Tibial nerve (tissue), 4 donors: ENCODE measurements at regions not wholly inside any gene's neighbourhood (a gene's known extent, or its start where the extent isn't known, plus 50 kb on each side); places are given as distances from the start of the nearest gene placed in this dataset.
"Not testable (repeated sequence)": the region's sequence is repeated elsewhere in the genome, so short reads cannot be mapped to it uniquely, and the experiment has no call there.

Experiments
- DNase-seq, 2 donors: peaks; one replicate each; pipeline ENCODE4 v3.0.0-alpha.2; 2019; ENCODE audit warnings: low spot score in 2 of 2
- H3K27ac ChIP-seq, 4 donors: fragments of 200-600 bp; sonication (generic) in 3 of 4; one replicate each; pipeline ENCODE4 v1.5.1; 2017 to 2019; ENCODE audit warnings: mild to moderate bottlenecking in 1 of 4
- H3K27me3 ChIP-seq, 2 donors: fragments of 200-600 bp; sonication (generic) in 1 of 2; one replicate each; pipeline versions ENCODE4 v1.5.1 to v1.6.0; 2017 to 2019
- H3K36me3 ChIP-seq, 3 donors: fragments of 200-600 bp; sonication (generic); one replicate each; pipeline ENCODE4 v1.5.1; 2018 to 2019
- H3K4me1 ChIP-seq, 4 donors: fragments of 200-600 bp; sonication (generic) in 3 of 4; one replicate each; pipeline ENCODE4 v1.5.1; 2017 to 2019
- H3K4me3 ChIP-seq, 4 donors: fragments of 200-600 bp; sonication (generic) in 3 of 4; one replicate each; pipeline ENCODE4 v1.5.1; 2017 to 2019; ENCODE audit warnings: mild to moderate bottlenecking in 1 of 4, moderate library complexity in 1 of 4
- H3K9me3 ChIP-seq, 4 donors: fragments of 200-600 bp; sonication (generic) in 3 of 4; one replicate each; pipeline ENCODE4 v1.5.1; 2017 to 2019
- EP300 ChIP-seq, 2 donors: sonication (generic); formaldehyde crosslinking; IDR thresholded peaks; one replicate each; pipeline ENCODE4 v1.6.1; 2017; ENCODE audit warnings: antibody characterized with exemption in 2 of 2, mild to moderate bottlenecking in 1 of 2
- POLR2A ChIP-seq, 2 donors: fragments of 450-650 bp; IDR thresholded peaks; one replicate each; pipeline ENCODE4 v1.6.1; 2017; ENCODE audit warnings: antibody characterized with exemption in 2 of 2, mild to moderate bottlenecking in 2 of 2, moderate library complexity in 2 of 2
- WGBS, 2 donors: methylation state at CpG; one replicate each; pipeline ENCODE4 v1.1.5; 2018; 5-methylcytosine and 5-hydroxymethylcytosine counted together
- TF ChIP-seq, protein P1 (sequence below), 5 experiments: fragments of 200-600 bp in 3 of 5; fragments of 450-650 bp in 2 of 5; sonication (generic) in 3 of 5; IDR thresholded peaks; one replicate each; pipeline ENCODE4 v1.5.1; 2016 to 2019; ENCODE audit warnings: antibody characterized with exemption in 5 of 5, mild to moderate bottlenecking in 3 of 5, moderate library complexity in 2 of 5

DNA sequence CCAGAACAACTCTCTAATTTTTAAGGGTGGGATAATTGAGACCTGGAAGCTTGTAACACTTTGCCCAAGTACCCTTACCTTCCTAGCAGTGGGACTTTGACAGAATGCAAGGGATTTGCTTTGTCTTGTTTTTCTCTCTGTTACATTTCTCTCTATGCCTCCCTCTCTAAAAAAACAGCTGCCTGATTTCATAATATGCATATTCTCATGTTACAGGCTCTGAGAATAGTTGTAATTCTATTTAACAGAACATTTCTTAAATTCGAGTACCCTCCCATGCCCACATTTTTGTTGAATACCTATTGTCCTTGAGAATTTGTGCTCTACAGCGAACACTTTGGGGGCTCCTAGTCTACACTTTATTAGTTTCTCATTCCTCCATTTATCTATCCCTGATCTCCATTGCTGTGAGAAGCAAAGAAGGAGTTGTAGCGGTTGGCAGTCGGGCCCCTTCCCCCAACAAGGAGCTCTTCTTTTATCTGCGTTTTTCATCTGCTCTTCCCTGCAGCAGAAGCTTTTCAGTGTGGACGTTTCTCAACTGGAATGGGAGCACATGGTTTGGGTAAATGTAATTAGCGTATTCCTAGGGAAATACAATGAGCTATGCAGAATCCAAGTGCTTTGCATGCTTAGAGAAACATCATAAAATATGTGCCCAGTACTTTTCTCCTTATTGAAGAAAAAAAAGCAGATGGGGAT, 117.7 kb upstream of the CCDC90B start:
- no peak for TF ChIP-seq EP300 (IDR thresholded peaks at IDR 0.05)
- no peak overlapping the region for H3K27ac ChIP-seq
- no peaks in the 10 kb centered on the region for H3K9me3 ChIP-seq
- H3K27me3 ChIP-seq: no peaks in the 10 kb centered on the region
- no peaks in the 10 kb centered on the region for H3K4me1 ChIP-seq
- WGBS, 2 donors: 61 to 64% methylated on average over 7 of the region's 7 CpGs
- no peaks in the 10 kb centered on the region for H3K36me3 ChIP-seq
- no peak overlapping the region for H3K4me3 ChIP-seq
- no peak for DNase-seq

DNA sequence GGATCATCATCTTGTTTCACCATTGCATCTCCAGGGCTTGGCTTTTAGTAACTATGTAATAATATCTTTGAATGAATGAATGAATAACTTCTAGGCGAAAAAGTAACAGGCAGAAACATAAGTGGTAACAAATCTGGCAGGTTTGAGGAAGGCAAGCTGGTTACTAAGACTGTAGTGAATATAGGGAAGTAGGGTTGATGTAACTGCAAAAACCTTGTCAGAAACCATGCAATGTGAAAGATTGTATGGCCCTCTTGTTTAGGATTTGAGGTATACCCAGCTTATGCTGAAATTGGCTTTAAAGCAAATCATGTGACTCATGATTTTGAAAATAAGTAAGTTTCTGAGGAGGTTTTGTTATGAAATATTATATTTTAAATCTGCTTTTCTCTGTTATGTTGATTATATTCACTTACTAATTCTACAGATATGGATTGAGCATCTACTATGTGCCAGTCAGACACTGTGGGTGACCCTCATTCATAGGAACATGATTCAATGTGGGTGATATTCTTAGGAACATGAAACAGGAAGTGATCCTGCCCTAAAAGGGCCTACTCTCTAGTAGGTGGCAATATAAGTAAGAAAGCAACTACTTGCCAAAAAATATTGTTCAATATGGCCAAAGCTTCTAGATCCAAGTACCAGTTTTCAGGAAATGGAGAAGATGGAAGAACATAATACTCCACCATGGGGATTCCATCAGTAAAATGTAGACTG, 115.5 kb upstream of the CCDC90B start:
- TF ChIP-seq, protein P1, sequence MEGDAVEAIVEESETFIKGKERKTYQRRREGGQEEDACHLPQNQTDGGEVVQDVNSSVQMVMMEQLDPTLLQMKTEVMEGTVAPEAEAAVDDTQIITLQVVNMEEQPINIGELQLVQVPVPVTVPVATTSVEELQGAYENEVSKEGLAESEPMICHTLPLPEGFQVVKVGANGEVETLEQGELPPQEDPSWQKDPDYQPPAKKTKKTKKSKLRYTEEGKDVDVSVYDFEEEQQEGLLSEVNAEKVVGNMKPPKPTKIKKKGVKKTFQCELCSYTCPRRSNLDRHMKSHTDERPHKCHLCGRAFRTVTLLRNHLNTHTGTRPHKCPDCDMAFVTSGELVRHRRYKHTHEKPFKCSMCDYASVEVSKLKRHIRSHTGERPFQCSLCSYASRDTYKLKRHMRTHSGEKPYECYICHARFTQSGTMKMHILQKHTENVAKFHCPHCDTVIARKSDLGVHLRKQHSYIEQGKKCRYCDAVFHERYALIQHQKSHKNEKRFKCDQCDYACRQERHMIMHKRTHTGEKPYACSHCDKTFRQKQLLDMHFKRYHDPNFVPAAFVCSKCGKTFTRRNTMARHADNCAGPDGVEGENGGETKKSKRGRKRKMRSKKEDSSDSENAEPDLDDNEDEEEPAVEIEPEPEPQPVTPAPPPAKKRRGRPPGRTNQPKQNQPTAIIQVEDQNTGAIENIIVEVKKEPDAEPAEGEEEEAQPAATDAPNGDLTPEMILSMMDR (IDR thresholded peaks at IDR 0.05): no peak
- no peak for TF ChIP-seq EP300 (IDR thresholded peaks at IDR 0.05)
- Histone ChIP-seq H3K27me3 (no peaks in the 10 kb centered on the region), H3K4me1 (no peaks in the 10 kb centered on the region), H3K36me3 (no peaks in the 10 kb centered on the region), H3K27ac (no peak overlapping the region), H3K9me3 (no peaks in the 10 kb centered on the region), H3K4me3 (no peak overlapping the region)
- no peak for DNase-seq
- WGBS, 2 donors: 83 to 93% methylated on average over 1 of the region's 1 CpG

DNA sequence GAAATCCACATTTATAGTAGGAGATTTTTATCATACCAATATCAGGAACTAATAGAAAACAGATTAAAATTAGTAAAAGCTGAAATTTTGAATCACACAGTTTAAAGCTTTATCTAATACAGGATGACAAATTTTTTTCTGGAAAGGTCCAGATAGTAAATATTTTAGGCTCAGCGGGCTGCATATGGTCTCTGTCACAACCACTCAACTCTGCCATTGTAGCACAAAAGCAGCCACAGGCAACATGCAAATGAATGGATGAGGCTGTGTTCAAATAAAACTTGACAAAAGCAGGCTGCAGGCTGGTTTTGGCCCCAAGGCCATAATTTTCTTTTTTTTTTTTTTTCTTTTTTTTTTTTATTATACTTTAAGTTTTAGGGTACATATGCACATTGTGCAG, 108.2 kb upstream of the CCDC90B start:
- TF ChIP-seq POLR2A (IDR thresholded peaks at IDR 0.05) (no peak), EP300 (IDR thresholded peaks at IDR 0.05) (no peak)
- TF ChIP-seq, protein P1 (IDR thresholded peaks at IDR 0.05): no peak
- H3K9me3 ChIP-seq: peaks cover 0 to 25% (median 0%) of the 10 kb centered on the region in 4 donors
- H3K4me3 ChIP-seq: no peak overlapping the region
- 89 to 96% methylated on average over 1 of the region's 1 CpG for WGBS, 2 donors
- H3K27me3 ChIP-seq: no peaks in the 10 kb centered on the region
- H3K36me3 ChIP-seq: no peaks in the 10 kb centered on the region
- no peaks in the 10 kb centered on the region for H3K4me1 ChIP-seq
- DNase-seq: no peak
- H3K27ac ChIP-seq: no peak overlapping the region

DNA sequence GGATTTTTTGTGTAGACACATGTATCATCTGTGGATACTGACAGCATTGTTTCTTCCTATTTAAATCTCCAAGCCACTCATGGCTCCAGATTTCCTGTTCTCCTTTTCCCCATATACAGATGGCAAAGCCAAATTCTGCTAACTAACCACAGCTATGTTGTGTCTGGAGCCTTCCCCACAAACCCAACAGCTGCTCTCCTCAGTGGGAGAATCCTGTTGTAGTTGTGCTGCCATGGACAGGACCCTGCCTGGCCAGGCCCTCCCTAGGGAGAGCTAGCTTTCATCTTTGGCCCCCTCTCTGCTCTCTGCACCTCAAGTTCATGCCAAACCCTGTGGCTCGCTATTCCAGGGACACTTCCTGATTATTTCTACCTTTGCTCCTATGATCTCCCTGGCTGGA, 106.4 kb upstream of the CCDC90B start:
- no peak overlapping the region for H3K27ac ChIP-seq
- H3K9me3 ChIP-seq: peaks cover 0 to 29% (median under 1%) of the 10 kb centered on the region in 4 donors
- 85 to 89% methylated on average over 1 of the region's 1 CpG for WGBS, 2 donors
- H3K4me1 ChIP-seq: no peaks in the 10 kb centered on the region
- no peaks in the 10 kb centered on the region for H3K36me3 ChIP-seq
- H3K27me3 ChIP-seq: no peaks in the 10 kb centered on the region
- TF ChIP-seq EP300 (IDR thresholded peaks at IDR 0.05): no peak
- no peak for TF ChIP-seq POLR2A (IDR thresholded peaks at IDR 0.05)
- TF ChIP-seq, protein P1 (IDR thresholded peaks at IDR 0.05): no peak
- no peak for DNase-seq
- H3K4me3 ChIP-seq: no peak overlapping the region

DNA sequence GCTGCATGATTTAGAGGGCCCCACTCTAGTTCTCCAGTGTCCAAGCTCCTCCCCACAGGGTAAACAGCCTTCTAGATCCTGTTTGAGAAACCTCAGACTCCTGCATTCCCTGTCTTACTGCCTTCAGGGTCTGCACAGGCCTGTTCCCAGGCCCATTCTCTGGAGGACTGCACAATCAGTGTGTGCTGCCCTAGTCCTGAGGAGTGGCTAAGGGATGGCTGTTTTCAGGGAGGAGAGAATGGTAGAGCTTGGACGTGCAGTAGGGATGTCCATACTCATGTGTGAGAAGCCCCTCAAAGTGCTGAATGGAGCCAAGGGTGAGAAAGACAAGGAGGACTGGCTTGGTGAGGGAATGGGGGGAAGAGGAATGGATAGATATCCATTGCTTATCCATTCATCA, 103.8 kb upstream of the CCDC90B start:
- no peaks in the 10 kb centered on the region for H3K27me3 ChIP-seq
- TF ChIP-seq EP300 (IDR thresholded peaks at IDR 0.05) (no peak), POLR2A (IDR thresholded peaks at IDR 0.05) (no peak)
- TF ChIP-seq, protein P1 (IDR thresholded peaks at IDR 0.05): no peak
- 67 to 77% methylated on average over 1 of the region's 1 CpG for WGBS, 2 donors
- no peaks in the 10 kb centered on the region for H3K4me1 ChIP-seq
- no peak overlapping the region for H3K27ac ChIP-seq
- H3K36me3 ChIP-seq: no peaks in the 10 kb centered on the region
- no peak overlapping the region for H3K4me3 ChIP-seq
- no peak for DNase-seq
- peaks cover 0 to 53% (median 4%) of the 10 kb centered on the region in 4 donors for H3K9me3 ChIP-seq

DNA sequence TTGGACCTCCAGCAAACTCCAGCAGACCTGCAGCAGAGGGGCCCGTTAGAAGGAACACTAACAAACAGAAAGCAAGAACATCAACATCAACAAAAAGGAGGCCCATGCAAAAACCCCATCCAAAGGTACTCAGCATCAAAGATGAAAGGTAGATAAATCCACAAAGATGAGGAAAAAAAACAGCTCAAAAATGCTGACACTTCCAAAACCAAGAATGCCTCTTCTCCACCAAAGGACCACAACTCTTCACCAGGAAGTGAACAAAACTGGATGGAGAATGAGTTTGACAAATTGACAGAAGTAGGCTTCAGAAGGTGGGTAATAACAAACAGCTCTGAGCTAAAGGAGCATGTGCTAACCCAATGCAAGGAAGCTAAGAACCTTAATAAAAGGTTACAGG, 97.7 kb upstream of the CCDC90B start:
- not testable (repeated sequence) for H3K27ac ChIP-seq, DNase-seq, H3K36me3 ChIP-seq, H3K4me1 ChIP-seq, H3K4me3 ChIP-seq, H3K27me3 ChIP-seq
- WGBS, 2 donors: 71 to 84% methylated on average over 1 of the region's 1 CpG
- peaks cover 0 to 67% (median 4%) of the 10 kb centered on the region in 4 donors for H3K9me3 ChIP-seq
